Cardiac muscle cell (in vitro differentiated cells and primary cell): ENCODE measurements at regions not wholly inside any gene's neighbourhood (a gene's known extent, or its start where the extent isn't known, plus 50 kb on each side); places are given as distances from the start of the nearest gene placed in this dataset.

Source experiments
- DNase-seq, 2 donors: peaks; one replicate each; pipeline versions ENCODE4 v3.0.0 to v3.0.0-alpha.2; 2010 to 2017; ENCODE audit warnings: low read depth in 1 of 2, low spot score in 1 of 2
- H3K27ac ChIP-seq: fragments of 200-600 bp; sonication (generic); 2 replicates; pipeline ENCODE4 v1.5.1; 2016
- H3K27me3 ChIP-seq: fragments of 200-600 bp; sonication (generic); 2 replicates; pipeline ENCODE4 v1.6.0; 2016; ENCODE audit warnings: control low read depth
- H3K36me3 ChIP-seq: fragments of 200-600 bp; sonication (generic); 2 replicates; pipeline ENCODE4 v1.5.1; 2016; ENCODE audit warnings: control low read depth
- H3K4me1 ChIP-seq: fragments of 200-600 bp; sonication (generic); 2 replicates; pipeline ENCODE4 v1.8.1; 2017; ENCODE audit warnings: low read depth, mild to moderate bottlenecking, mixed run types
- H3K4me3 ChIP-seq: fragments of 200-600 bp; sonication (generic); 2 replicates; pipeline ENCODE4 v1.5.1; 2016; ENCODE audit warnings: mild to moderate bottlenecking
- H3K9me3 ChIP-seq: fragments of 200-600 bp; sonication (generic); 2 replicates; pipeline ENCODE4 v1.5.1; 2017; ENCODE audit warnings: low read depth, mild to moderate bottlenecking, control low read depth
- CTCF ChIP-seq: IDR thresholded peaks from 2 replicates; pipeline ENCODE4 v1.5.1; 2012; ENCODE audit warnings: low read depth, mild to moderate bottlenecking, low read length

DNA sequence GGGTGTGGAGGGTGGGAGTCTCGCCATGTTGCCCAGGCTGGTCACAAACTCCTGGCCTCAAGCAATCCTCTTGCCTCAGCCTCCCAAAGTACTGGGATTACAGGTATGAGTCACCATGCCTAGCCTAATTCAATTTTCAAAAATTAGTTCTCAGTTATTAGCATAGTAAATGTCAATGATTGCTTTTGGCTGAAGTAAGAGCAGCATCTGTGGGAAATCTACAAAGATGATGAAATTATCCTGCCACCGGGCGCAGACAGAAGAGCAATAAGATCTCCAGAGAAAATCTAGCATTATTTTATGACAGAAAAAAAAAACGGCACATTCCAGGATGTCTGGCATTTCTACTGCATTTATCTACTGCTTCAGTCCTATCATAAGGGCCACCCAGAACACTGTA, 97.9 kb upstream of the DAAM1 start:
- no peak for DNase-seq
- Histone ChIP-seq H3K4me1 (no peaks in the 10 kb centered on the region), H3K27ac (no peak overlapping the region), H3K27me3 (no peaks in the 10 kb centered on the region), H3K4me3 (no peak overlapping the region), H3K36me3 (no peaks in the 10 kb centered on the region), H3K9me3 (no peaks in the 10 kb centered on the region)
- TF ChIP-seq CTCF, result no peak

DNA sequence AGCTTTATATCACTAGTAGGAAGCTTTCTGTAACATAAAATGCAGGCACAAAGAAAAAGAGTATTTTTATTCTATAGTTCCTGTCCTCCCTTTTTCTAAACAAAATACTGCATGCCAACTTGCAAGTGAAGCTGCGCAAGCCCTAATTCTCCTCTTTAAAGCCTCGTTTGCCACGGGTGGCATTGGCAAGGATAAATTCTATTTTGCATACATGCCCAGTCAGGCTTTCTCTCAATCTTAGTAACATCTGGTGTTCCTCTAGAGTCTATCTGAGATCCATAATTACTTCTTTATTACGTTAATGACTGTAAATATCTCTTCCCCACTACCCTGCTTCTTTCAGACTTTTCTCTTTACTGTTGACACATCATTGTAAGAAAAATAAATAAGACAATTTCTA, 97.1 kb upstream of the DAAM1 start:
- no peaks in the 10 kb centered on the region for H3K4me1 ChIP-seq
- no peaks in the 10 kb centered on the region for H3K27me3 ChIP-seq
- H3K4me3 ChIP-seq, result no peak overlapping the region
- H3K27ac ChIP-seq, result no peak overlapping the region
- no peak for TF ChIP-seq CTCF
- H3K9me3 ChIP-seq, result no peaks in the 10 kb centered on the region
- H3K36me3 ChIP-seq, result no peaks in the 10 kb centered on the region
- DNase-seq, result no peak

GRCh38 chr14:59091976-59092375, 96.5 kb upstream of the DAAM1 start:
- Histone ChIP-seq H3K36me3 (no peaks in the 10 kb centered on the region), H3K9me3 (no peaks in the 10 kb centered on the region), H3K4me3 (no peak overlapping the region), H3K27me3 (no peaks in the 10 kb centered on the region), H3K4me1 (no peaks in the 10 kb centered on the region), H3K27ac (no peak overlapping the region)
- DNase-seq, result no peak
- no peak for TF ChIP-seq CTCF

- no peaks in the 10 kb centered on the region for H3K27me3 ChIP-seq
- H3K27ac ChIP-seq, result no peak overlapping the region
- H3K4me1 ChIP-seq, result no peaks in the 10 kb centered on the region
- TF ChIP-seq CTCF, result no peak
- no peaks in the 10 kb centered on the region for H3K36me3 ChIP-seq
- H3K4me3 ChIP-seq, result no peak overlapping the region
- H3K9me3 ChIP-seq, result no peaks in the 10 kb centered on the region
- no peak for DNase-seq
These were observed 94.6 kb upstream of the DAAM1 start for GRCh38 chr14:59093902-59094301.

- no peak overlapping the region for H3K27ac ChIP-seq
These were observed 92.2 kb upstream of the DAAM1 start for GRCh38 chr14:59096303-59096702.

More at GRCh38 chr14:59096303-59096702, 92.2 kb upstream of the DAAM1 start:
- no peaks in the 10 kb centered on the region for H3K4me1 ChIP-seq
- no peaks in the 10 kb centered on the region for H3K27me3 ChIP-seq
- no peaks in the 10 kb centered on the region for H3K36me3 ChIP-seq
- H3K9me3 ChIP-seq, result no peaks in the 10 kb centered on the region
- TF ChIP-seq CTCF, result no peak
- no peak overlapping the region for H3K4me3 ChIP-seq
- DNase-seq, result no peak
